OCI-LY7 (cell line): ENCODE measurements at regions not wholly inside any gene's neighbourhood (a gene's known extent, or its start where the extent isn't known, plus 50 kb on each side); places are given as distances from the start of the nearest gene placed in this dataset.
"Not testable (repeated sequence)": the region's sequence is repeated elsewhere in the genome, so short reads cannot be mapped to it uniquely, and the experiment has no call there.

Source experiments
- BruUV-seq: library from RNA; stranded (reverse); fragments of 400-500 nt; replicated peaks from 2 replicates; lab custom pipeline; 2021; lab: Mats Ljungman, UMichigan
- CTCF ChIA-PET: fragments of 300-600 bp; sonication (Branson Sonifier 250); formaldehyde crosslinking; loops from one replicate; lab custom pipeline; 2022; ENCODE audit warnings: antibody characterized with exemption; ENCODE audit not compliant: unreplicated experiment; lab: Charles Lee
- POLR2A ChIA-PET: fragments of 300-600 bp; sonication (Branson Sonifier 250); formaldehyde crosslinking; loops from one replicate; lab custom pipeline; 2022; ENCODE audit warnings: antibody characterized with exemption; lab: Charles Lee
- DNase-seq: peaks from one replicate; pipeline ENCODE4 v3.0.0-alpha.2; 2015; ENCODE audit warnings: low spot score
- H2AFZ ChIP-seq: fragments of 200-600 bp; sonication (generic), shearing (Covaris generic); 2 replicates; pipeline ENCODE4 v1.6.1; 2014; ENCODE audit warnings: mild to moderate bottlenecking, antibody characterized with exemption, low read length, moderate library complexity
- H3K27ac ChIP-seq: fragments of 200-600 bp; sonication (generic); 2 replicates; pipeline ENCODE4 v1.5.1; 2014; ENCODE audit warnings: mixed run types, low read depth, mild to moderate bottlenecking, moderate library complexity, low read length, inconsistent platforms; ENCODE audit not compliant: poor library complexity, severe bottlenecking
- H3K36me3 ChIP-seq: fragments of 200-600 bp; sonication (generic); 2 replicates; pipeline ENCODE4 v1.6.1; 2014; ENCODE audit warnings: mild to moderate bottlenecking, antibody characterized with exemption, low read length, moderate library complexity, mixed read lengths; ENCODE audit not compliant: insufficient read depth
- H3K4me1 ChIP-seq: fragments of 200-600 bp; sonication (generic); 2 replicates; pipeline ENCODE4 v1.5.1; 2014; ENCODE audit warnings: mild to moderate bottlenecking, low read length; ENCODE audit not compliant: insufficient read depth, poor library complexity, severe bottlenecking
- H3K4me2 ChIP-seq: fragments of 200-600 bp; sonication (generic); 2 replicates; pipeline ENCODE4 v1.6.1; 2014; ENCODE audit warnings: mild to moderate bottlenecking, low read length
- H3K4me3 ChIP-seq: fragments of 200-600 bp; sonication (generic); 2 replicates; pipeline ENCODE4 v1.5.1; 2014; ENCODE audit warnings: mild to moderate bottlenecking, low read depth, low read length; ENCODE audit not compliant: poor library complexity, severe bottlenecking
- H3K79me2 ChIP-seq: fragments of 200-600 bp; sonication (generic); 2 replicates; pipeline ENCODE4 v1.6.1; 2016; ENCODE audit warnings: low read depth, mild to moderate bottlenecking, low read length, moderate library complexity, mixed read lengths; ENCODE audit not compliant: insufficient read depth
- H3K9me2 ChIP-seq: fragments of 200-600 bp; sonication (generic); 2 replicates; pipeline ENCODE4 v1.6.1; 2016; ENCODE audit warnings: mild to moderate bottlenecking, low read length, mixed read lengths; ENCODE audit not compliant: insufficient read depth
- H3K9me3 ChIP-seq: fragments of 200-600 bp; sonication (generic); 2 replicates; pipeline ENCODE4 v1.6.1; 2014; ENCODE audit warnings: mild to moderate bottlenecking, mixed run types, low read length, mixed read lengths
- H4K20me1 ChIP-seq: fragments of 200-600 bp; sonication (generic); 2 replicates; pipeline ENCODE4 v1.6.1; 2014; ENCODE audit warnings: mild to moderate bottlenecking, antibody characterized with exemption, low read length, moderate library complexity, mixed read lengths; ENCODE audit not compliant: insufficient read depth
- CTCF ChIP-seq: fragments of 200-600 bp; sonication (generic); conservative IDR thresholded peaks from 2 replicates; pipeline ENCODE4 v1.5.1; 2014; ENCODE audit warnings: mild to moderate bottlenecking, antibody characterized with exemption, low read length, moderate library complexity, mixed read lengths
- EZH2phosphoT487 ChIP-seq: fragments of 200-600 bp; sonication (generic); IDR thresholded peaks from 2 replicates; pipeline ENCODE4 v1.6.1; 2018; ENCODE audit warnings: low read depth, borderline replicate concordance, mild to moderate bottlenecking, mixed run types, antibody characterized with exemption, low read length, moderate library complexity, mixed read lengths
- intact Hi-C: fragments of 100-400 bp; cut with micrococcal nuclease; formaldehyde crosslinking; loops from one replicate; pipeline ENCODE4 v1.10.0; 2022; ENCODE audit not compliant: unreplicated experiment

DNA sequence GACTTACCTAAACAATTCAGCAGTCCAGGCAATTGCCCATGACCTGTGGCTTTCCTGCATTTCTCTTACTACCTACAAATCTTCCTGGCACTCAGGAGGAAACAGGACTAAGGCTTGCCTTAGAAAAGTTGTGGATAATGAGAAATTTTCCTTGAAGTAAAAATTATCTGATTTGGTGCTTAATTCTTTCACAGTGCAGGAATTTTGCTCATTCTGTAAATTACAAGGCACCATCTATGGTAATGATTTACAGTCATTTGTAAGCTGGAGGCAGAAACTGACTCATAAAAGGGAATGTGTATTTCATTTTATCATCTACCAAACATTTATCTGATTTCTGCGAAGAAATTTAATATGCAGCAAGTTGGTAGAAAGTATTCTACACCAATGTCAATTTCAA is 211.5 kb upstream of the FKBP1C start:
- TF ChIP-seq CTCF, result no peak
- TF ChIP-seq EZH2phosphoT487, result no peak
- H3K79me2 ChIP-seq, result no peaks in the 10 kb centered on the region
- no peaks in the 10 kb centered on the region for H3K4me1 ChIP-seq
- H3K36me3 ChIP-seq, result no peaks in the 10 kb centered on the region
- DNase-seq, result no peak
- no peaks in the 10 kb centered on the region for H3K9me2 ChIP-seq
- H4K20me1 ChIP-seq, result no peaks in the 10 kb centered on the region
- ChIA-PET CTCF (no interaction called here), POLR2A (no interaction called here)
- no peak overlapping the region for H3K4me2 ChIP-seq
- intact Hi-C loops, result no loop called here
- no peak overlapping the region for H2AFZ ChIP-seq
- H3K9me3 ChIP-seq, result no peaks in the 10 kb centered on the region
- H3K27ac ChIP-seq, result no peak overlapping the region
- no peak overlapping the region for H3K4me3 ChIP-seq
- BruUV-seq, result no TSS peak

- H3K4me2 ChIP-seq, H3K79me2 ChIP-seq, intact Hi-C loops, H4K20me1 ChIP-seq, H3K9me3 ChIP-seq, H3K4me1 ChIP-seq, CTCF ChIA-PET, DNase-seq, H3K36me3 ChIP-seq, POLR2A ChIA-PET, H3K9me2 ChIP-seq, H3K27ac ChIP-seq, H2AFZ ChIP-seq, BruUV-seq, H3K4me3 ChIP-seq: not testable (repeated sequence)
Observed at GRCh38 chr6:63006018-63006417, 205.3 kb upstream of the FKBP1C start.

DNA sequence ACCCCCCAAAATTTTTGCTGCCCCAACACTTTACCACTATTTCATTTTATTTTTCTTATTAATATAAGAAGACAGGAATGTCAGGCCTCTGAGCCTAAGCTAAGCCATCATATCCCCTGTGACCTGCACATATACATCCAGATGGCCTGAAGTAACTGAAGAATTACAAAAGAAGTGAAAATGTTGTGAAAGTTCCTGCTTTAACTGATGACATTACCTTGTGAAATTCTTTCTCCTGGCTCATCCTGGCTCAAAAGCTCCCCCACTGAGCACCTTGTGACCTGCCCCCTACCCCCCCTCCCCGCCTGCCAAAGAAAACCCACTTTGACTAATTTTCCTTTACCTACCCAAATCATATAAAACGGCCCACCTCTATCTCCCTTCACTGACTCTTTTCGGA is 200.3 kb upstream of the FKBP1C start:
- H3K4me2 ChIP-seq, H3K27ac ChIP-seq, POLR2A ChIA-PET, CTCF ChIA-PET, H3K36me3 ChIP-seq, H3K4me3 ChIP-seq, H3K4me1 ChIP-seq, DNase-seq, H3K79me2 ChIP-seq, H4K20me1 ChIP-seq, H3K9me3 ChIP-seq, H2AFZ ChIP-seq, BruUV-seq, H3K9me2 ChIP-seq, intact Hi-C loops: not testable (repeated sequence)

DNA sequence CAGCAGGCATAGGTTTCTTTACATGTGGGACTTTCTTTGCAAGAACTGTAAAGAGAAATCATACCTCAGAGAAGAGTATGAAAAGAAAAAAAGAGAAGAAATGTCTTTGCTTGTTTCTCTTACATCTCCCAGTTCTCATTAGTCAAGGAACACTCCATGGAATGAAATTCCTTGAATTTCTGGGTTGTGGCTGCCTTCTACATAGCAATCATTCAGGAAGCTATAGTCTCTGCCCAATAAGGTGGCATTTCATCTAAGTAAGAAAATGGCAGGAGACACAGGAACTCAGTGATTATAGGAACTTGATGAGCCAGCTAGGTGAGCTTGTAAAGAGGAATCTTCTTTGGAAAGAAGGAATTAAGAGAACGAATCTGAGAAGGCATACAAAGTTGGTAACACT is 197.0 kb upstream of the FKBP1C start:
- ChIA-PET CTCF (no interaction called here), POLR2A (interaction anchor here (1.9 kb wide), 1 partner anchor 10 kb away, joined by 5 read pairs; no protein-coding TSS in a partner anchor)
- no peak overlapping the region for H3K27ac ChIP-seq
- H3K4me1 ChIP-seq, result no peaks in the 10 kb centered on the region
- H2AFZ ChIP-seq, result no peak overlapping the region
- H3K4me2 ChIP-seq, result no peak overlapping the region
- intact Hi-C loops, result no loop called here
- DNase-seq, result no peak
- no peaks in the 10 kb centered on the region for H3K9me2 ChIP-seq
- no peaks in the 10 kb centered on the region for H3K79me2 ChIP-seq
- no peak overlapping the region for H3K4me3 ChIP-seq
- no peak for TF ChIP-seq EZH2phosphoT487
- no peak for TF ChIP-seq CTCF
- no TSS peak for BruUV-seq
- no peaks in the 10 kb centered on the region for H3K9me3 ChIP-seq
- H3K36me3 ChIP-seq, result no peaks in the 10 kb centered on the region
- no peaks in the 10 kb centered on the region for H4K20me1 ChIP-seq
